Forelimb muscle (tissue), 1 donor: ENCODE measurements at regions not wholly inside any gene's neighbourhood (a gene's known extent, or its start where the extent isn't known, plus 50 kb on each side); places are given as distances from the start of the nearest gene placed in this dataset.

ENCODE experiments used
- DNase-seq: peaks from one replicate; pipeline ENCODE4 v3.0.0-alpha.2; 2013; ENCODE audit warnings: low read depth

DNA sequence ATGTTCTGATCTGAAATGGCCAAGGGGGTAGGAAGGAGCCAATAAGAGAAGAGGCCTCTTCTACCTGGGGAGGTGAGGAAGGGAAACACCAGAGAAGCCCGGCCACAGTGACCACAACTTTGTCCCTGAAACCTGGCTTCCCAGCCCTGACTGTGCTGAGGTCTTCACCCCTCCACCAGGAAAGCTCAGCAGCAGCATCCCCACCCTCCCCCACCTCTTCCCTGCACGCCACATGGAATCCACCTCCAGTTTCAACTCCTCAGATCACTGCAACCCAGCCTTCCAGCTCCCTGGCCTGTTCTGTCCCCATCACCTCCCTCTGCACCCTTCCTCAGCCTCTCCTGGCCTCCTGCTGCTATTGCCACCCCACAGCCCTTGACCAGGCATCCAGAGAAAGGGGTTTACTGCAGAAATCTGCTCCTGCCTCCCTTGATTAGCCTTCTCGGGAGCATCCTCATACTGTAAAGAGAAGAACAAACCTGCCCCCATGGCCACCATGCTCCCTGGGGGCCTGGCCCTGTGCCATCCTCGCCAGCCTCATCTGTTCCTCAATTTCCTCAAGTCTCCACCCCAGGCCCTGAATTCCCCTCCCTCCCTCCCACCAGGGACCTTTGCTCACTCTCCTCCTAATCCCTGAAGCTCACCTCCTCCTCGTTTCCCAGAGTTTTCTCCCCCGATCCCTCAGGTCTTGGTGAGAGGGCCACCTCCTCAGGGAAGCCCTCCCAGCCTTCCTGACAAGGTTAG is 450.9 kb downstream of the MATN1 start:
- DNase-seq: no peak

DNA sequence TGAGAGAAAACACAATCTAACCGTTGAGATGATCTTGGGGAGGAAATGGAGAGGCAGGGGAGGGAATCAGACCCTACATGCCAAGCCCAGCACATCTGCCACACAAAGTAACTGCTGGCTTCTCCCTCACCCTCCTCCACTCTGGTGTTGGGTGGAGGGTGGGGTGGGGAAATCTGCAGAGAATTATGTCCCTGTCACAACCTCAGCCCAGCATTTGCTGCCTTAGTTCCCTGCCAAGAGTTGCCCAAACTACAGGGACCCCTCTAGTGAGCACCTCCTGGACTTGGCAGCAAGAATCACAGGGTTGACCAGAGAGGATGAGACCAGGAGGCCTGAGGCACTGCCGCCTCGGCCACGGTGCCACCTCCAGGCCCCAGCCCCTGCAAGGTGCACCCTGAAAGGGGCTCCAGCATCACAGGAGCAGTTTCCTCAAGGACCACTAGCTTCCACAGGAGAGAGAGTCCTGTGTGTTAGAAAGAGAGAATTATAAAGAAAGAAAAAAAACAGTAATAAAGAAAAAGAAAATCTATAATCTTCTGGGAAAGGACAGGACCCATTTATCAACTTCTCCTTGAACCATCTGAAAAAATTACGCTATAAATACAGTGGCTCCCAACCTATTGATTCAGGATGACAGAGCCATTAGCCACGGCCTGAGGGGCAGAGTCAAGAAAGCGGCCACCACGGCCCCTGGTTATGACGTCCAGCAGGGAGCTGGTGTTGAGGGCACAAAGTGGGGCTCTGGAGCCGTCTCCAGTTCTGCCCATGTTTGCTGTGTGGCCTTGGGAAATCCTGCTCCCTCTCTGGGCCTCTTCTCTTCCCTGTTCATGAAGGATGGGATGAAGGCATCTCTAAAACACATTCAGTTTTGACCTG is 451.7 kb downstream of the MATN1 start:
- DNase-seq: no peak

GRCh38 chr1:30270461-30270860 is 452.9 kb downstream of the MATN1 start:
- DNase-seq: no peak

DNA sequence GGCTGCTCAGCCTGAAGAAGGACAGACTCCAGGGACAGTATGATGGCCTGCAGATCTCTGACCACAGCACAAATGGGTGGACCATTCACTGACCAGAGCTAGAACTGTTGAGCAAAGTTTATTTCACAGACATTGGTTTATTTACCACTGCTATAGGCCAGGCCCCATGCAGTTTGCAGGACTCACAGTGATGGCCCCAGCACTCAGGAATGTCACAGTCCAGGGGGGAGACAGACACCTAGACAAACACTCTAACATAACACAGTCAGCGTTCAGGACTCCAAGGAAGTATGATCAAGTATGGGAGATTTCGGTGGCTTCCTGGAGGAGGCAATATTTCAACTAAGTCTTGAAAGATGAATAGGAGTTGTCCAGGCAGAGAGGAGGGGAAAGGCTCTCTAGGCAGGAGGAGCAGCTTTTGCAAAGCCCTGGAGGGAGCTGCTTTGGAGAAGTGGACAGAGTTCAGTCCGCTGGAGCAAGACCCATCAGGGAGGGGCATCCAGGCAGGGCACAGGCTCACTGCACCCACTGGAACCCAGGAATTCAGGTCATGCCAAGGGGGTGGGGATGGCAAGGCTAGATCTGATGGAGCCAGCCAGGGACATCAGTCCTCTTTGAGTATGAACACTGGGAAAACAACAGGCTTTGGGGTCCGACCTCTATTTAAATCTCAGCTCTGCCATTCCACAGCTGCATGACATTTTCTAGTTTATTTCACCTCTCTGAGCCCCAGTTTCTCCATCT is 454.3 kb downstream of the MATN1 start:
- no peak for DNase-seq

DNA sequence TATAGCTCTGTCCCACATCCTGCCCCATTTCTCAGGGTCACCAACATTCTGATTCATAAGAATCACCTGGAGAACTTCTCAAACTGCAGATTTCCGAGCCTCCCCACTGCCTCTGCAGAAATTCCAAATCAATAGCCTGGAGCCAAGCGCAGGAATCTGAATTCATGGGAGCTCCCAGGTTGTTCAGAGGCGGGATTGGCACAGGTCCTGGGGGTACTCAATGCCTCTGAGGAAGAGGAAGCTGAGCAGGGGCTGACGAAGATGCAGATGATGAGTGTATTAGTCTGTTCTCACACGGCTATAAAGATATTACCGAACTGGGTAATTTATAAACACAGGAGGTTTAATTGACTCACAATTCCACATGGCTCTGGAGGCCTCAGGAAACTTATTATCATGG is 455.5 kb downstream of the MATN1 start:
- no peak for DNase-seq

- no peak for DNase-seq
These were observed 456.3 kb downstream of the MATN1 start for GRCh38 chr1:30267046-30267445.

DNA sequence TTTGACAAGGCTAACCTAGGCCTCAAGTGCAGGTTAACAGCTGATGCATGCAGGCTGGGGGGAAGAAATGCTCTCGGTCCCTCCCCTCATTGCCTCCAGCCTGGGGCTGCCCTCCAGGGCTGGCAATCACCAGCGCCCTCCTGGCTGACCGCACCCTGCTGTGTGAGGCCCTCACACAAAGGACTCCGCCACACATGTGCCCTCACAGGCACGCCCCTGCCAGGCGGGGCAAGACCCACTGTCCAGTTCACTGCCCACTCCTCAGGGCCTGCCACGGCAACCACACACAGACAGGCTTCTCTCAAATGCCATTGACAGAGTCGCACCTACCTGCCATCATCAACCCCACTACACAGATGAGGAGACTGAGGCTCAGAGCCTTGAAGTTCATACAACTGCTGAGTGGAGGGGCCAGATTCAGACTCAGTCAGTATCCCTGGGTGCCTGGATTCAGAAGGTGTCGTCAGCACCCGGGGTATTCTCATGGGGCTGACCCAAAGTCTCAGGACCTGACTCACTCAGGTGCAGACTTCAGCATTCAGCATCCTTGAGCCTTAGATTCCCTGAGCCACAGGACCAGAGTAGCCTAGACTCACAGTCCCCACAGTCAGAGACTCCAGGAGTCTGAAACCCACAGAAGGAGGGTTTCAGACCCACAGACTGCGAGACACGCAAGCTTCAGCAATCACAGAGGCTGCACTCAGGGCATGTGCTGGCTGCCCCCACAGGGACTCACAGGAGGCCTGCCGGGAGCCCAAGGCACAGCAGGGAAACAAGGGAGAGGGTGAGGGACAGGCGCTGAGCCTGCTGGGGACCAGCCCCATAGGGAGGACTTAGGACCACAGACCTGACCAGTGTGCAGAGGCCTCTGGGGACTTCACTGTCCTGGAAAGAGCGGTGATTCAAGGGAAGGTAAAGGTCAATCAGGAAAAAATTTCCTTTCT is 458.0 kb downstream of the MATN1 start:
- no peak for DNase-seq

DNA sequence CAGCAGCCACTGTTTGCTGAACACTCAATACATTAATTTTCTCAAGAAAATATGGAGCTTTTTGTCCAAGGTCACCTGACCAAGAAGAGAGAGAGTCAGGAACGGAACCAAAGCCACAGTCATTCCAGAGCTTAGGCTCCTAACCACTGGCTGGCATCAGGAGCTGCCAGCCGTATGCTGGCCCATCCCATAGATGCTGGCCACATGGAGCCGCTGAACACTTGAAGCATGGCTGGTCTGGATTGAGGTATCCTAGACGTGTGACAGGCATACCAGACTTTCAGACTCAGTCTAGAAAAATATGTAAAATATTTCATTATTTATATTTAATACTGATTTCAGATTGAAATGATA is 458.7 kb downstream of the MATN1 start:
- no peak for DNase-seq

- no peak for DNase-seq
These were observed 459.3 kb downstream of the MATN1 start for GRCh38 chr1:30263888-30264671.

DNA sequence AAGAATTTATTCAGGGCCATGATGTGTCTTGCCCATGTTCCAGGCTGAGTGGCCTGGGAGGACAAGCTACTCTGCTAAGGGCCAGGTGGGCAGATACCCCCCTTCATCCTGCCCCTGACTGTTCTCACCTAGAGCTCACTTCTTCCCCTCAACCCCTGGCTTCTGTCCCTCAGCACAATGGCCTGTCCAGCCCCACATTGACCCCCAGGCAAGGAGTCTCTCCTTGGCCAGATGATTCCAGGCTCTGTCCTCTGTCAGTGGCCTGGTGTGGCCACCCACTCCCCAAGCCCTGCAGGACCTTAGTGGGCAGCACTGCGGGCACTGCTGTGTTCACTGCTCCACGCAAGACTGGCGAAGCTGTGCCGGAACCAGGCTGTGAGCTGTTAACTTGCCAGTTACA is 460.0 kb downstream of the MATN1 start:
- DNase-seq: no peak

GRCh38 chr1:30262158-30262557 is 461.2 kb downstream of the MATN1 start:
- no peak for DNase-seq

DNA sequence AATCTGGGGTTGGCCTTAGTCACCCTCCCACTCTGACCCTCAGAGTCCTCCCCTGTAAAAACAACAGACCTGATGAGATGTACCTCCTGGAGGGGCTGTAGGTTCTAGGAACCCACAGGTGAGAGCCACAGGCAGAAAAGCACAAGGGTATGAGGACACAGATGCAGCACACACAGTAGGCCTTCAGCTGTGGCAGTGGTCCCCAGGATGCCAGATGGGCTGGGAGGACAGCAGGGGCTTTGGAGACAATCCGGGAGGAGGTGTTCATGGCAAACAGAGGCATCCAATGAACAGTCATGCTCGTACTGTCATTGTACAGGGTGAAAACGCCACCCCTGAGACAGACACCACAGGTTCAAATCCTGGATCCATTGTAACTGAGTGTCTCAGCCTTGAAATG is 463.1 kb downstream of the MATN1 start:
- no peak for DNase-seq

DNA sequence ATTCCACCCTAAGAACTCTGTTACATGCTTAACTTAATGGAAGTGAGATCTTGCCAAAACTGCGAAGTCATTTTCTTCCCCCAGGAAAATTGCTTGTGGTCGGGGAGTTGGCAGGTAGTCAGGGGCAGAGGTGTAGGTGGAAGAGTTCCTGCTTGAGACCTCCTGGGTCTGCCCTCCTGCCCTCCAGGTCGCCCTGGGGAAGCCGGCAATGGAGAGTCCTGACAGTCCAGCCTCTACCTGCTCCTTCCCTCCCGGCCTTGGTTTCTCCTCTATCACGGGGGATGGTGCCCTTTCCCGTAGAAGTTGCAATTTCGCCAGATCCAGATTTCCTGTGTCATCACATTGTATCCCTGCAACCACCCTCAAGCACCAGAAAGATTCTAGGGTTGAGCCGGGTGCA is 463.8 kb downstream of the MATN1 start:
- no peak for DNase-seq

DNA sequence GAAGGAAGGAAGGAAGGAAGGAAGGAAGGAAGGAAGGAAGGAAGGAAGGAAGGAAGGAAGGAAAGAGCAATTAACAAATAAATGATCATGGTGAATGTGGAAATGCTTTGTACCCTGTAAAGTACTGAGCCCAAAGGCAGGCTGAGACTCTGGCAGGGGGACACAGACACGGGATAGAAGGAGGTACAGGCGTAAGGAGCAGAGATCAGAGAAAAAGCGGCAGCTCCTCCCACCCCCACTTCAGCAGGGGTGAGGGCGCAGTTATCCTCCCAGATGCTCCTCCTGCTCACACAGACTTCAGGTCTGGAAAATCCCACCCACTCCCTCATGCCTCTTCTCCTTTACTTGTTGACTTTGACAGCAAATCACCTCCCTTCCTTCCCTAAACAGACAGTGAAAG is 464.5 kb downstream of the MATN1 start:
- no peak for DNase-seq

DNA sequence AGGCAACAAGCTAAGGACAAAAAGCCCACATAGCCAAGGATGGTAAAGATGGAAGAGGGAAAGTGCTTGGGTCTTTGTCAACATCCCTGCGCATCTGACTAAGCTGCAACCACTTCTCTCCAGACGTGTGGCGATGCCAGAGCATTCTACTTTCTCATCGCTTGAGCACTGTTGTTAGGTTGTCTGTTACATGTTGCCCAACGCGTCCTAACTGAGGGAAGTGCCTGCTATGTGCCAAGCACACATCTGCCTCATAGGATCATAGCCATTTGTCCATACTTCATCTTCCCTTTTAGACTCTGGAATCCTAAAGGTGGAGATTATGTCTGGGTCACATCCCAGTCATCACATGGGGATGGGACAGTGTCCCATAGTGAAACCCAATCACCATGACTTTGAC is 464.9 kb downstream of the MATN1 start:
- no peak for DNase-seq

- no peak for DNase-seq
These were observed 465.5 kb downstream of the MATN1 start for GRCh38 chr1:30257742-30258380.

GRCh38 chr1:30257322-30257721 is 466.1 kb downstream of the MATN1 start:
- no peak for DNase-seq

DNA sequence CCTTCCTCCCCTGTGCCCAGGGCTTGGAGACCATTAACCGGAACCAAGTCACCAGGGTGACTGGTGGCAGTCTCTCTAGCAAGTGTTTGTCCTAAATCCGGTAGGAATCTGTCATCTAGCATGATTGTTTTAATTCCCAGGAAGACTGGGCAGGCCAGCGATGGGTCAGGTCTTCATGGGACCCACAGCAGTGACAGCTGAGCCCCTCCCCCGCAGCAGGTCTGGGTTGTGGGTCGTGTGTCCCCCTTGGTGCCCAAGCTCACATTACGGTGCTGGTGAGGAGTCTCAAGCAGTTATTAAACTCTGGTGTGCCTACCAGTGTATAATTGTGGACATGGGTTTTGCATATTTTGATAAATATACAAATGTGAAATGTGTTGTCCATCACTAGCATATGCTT is 466.5 kb downstream of the MATN1 start:
- no peak for DNase-seq

- DNase-seq: no peak
These were observed 468.2 kb downstream of the MATN1 start for GRCh38 chr1:30255111-30255724.
